Fibroblast of skin of left quadriceps (primary cell): ENCODE measurements at regions not wholly inside any gene's neighbourhood (a gene's known extent, or its start where the extent isn't known, plus 50 kb on each side); places are given as distances from the start of the nearest gene placed in this dataset.

Experiments used
- DNase-seq, 2 experiments: peaks; one replicate each; pipeline ENCODE4 v3.0.0-alpha.2; 2013; ENCODE audit warnings: low read depth in 2 of 2

DNA sequence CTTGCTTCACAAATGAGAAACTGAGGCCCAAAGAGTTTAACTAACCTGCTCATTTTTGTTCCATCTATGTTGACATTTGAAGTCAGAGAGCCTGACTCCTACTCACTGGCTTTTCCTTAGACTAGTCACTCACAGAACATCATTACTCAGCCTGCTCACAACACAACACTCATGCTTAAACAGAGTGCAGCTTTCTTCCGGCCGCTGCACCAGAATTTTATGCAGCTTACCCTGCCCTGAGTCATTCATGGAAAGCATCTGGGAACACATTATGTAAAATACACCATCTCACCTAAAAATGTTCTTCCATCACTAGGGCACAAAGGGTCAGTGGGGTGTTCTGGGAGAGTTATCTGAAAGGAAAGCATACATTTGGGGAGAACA, 303.4 kb downstream of the SPRY2 start:
- DNase-seq = peak; percentile 70 to 71

DNA sequence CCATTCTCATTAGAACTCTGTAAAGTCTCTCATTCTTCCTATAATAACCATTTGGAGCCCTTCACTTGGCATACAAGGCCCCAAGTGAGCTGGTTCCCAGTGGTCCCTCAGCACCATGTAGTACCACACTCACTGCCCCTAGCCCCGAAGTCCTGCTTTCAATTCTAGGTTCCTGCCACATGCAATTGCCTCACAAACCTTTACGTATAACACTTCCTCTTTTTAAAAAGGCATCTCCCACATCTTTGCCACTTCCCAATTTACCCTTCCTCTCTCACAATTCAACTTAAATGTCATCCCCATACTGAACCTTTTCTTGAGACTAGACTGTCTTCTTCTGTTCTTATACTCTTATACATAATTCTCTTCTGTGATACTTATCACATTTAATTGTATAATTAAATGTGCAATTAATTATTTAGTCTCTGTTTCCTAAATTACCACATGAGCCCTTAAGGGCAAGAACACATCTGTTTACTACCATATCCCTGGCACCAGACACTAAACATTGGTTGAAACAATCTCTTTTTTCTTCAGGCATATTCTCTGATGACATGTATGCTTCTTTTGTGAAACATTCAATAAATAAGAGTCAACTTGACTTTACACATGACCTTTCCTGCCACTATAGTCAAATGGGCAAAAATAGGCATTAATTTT, 304.0 kb downstream of the SPRY2 start:
- DNase-seq = no peak

DNA sequence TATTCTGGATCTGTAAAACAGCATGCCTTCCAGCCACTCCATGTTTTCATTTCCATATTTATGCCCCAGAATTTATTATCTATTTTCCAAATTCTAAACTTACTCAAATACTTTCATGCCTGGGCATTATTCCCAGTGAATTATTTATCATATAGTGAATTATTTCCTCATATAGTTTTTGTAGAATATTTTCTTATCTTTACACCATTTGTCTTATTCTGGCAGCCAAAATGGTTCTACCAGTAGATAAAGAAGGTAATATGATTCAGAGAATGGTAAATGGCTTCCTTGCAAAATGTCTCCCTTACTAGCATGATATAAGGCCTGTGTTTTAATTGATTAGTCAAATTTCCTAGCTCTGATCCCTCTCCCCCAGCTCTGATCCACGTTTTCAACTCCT, 305.8 kb downstream of the SPRY2 start:
- DNase-seq = no peak

- no peak for DNase-seq
These were observed 307.0 kb downstream of the SPRY2 start for GRCh38 chr13:80033951-80034350.

GRCh38 chr13:80033286-80033685, 307.6 kb downstream of the SPRY2 start:
- DNase-seq = no peak

DNA sequence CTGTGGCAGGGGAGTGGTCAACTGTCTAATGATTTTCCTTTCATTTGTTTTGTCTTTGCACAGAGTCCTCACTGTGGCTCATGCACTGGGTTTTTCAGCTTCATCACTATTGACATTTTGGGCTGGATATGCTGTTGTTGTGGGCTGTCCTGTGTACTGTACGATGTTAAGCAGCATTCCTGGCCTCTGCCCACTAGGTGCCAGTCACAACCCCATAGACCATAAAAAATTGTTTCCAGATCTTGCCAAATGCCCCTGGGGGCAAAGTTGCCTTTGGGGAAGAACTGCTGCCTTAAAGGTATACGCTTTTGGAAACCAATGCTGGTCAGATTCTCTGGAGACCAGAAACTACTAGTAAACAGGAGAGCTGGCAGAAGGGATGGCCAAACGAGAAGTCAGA, 310.4 kb downstream of the SPRY2 start:
- DNase-seq = no peak

GRCh38 chr13:80029170-80029569, 311.8 kb downstream of the SPRY2 start:
- no peak for DNase-seq

DNA sequence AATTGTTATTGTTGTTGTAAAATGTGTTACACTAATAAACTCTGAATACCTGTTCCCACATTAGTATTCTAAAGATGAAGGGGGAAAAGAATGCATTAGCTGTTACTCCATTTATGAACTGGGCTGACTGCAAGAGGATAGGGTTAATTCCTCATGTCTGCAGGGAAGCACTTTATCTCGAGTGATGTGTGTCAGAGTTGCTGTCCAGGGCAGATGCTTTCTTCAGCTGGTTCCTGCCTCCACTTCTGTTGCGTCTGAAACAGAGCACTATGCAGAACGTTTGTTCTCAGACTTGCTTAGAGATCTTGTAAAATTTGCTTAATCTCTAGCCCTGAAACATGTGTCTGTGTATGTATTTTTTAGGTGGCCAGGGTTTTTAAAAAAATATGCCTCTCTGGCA, 318.8 kb downstream of the SPRY2 start:
- DNase-seq = no peak

- no peak for DNase-seq
These were observed 328.7 kb downstream of the SPRY2 start for GRCh38 chr13:80012251-80012650.

GRCh38 chr13:80011448-80012212, 329.3 kb downstream of the SPRY2 start:
- no peak for DNase-seq

- DNase-seq = no peak
These were observed 330.1 kb downstream of the SPRY2 start for GRCh38 chr13:80010846-80011245.

GRCh38 chr13:80010286-80010831, 330.6 kb downstream of the SPRY2 start:
- DNase-seq = no peak

DNA sequence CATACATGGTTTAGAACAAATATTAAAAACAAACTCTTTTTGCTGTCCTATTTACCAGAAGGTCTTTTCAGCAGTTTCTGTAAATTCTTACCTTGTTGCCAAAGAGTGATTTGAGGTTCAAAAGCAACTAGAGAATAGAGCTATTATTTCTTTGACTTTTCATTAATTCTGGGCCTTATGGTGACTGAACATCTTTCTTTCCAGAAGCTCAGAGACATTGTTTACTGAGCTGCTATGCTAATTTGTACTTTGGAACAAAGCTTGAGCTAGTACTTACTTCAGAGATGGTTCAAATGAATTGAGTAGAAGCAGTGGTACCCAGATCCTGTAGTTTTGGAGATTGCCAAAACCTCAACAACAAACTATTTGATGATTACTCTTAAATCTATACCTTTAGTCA, 331.2 kb downstream of the SPRY2 start:
- DNase-seq = no peak

DNA sequence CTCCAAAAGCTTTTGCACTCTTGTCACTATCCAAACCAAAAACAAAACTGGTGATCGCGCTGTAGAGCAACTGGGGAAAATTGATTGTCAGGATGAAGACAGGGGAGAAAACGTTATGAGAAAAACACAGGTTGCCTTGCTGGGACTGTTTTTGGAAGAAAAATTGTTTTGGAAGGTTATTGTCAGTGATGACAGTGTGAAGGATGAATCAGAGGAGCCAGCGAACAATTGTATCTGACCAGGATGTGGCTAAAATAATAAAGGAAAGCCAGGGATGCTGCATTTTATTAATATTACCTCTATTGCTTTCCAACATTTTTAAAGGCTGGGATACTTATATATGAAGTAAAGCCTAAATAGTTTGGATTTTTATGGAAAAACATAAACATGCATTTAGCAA, 334.0 kb downstream of the SPRY2 start:
- DNase-seq = no peak

GRCh38 chr13:80001510-80001842, 339.4 kb downstream of the SPRY2 start:
- DNase-seq = no peak

DNA sequence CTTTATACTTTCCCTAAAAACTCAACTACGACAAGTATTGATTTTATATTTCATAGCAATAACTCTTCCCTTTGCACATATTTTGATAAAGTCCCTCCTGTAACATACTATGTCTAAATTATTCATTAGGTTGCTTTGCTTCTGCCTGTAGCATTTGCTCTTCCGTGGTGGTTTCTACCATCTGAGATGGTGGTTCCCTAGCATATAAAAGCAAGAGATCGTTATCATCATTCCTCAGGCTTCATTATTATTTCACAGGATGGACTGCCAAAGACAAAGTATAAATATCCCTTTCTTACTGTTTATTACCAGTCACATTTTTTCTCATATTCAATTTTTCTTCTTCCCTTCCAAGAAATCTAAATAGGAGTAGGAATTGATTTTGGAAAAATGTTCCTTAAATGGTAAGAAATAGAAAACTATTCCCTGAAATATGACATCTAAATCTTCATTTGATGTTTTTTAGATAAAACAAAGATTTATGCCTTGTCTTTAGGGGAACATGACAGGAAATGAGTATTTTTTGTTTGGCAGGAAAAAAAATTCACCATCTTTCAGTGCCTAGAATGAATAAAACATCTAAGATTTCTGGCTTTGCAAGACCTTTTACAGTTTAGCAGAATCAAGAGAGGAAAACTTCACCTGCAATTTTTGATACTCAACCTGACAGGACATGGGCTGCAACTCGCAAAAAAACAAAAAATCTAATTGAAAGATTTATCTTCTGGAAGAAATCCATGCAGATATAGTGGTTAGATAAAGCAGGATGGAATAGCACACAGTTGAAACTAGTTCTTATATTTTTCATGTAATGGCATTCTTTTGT, 340.0 kb downstream of the SPRY2 start:
- DNase-seq = no peak

DNA sequence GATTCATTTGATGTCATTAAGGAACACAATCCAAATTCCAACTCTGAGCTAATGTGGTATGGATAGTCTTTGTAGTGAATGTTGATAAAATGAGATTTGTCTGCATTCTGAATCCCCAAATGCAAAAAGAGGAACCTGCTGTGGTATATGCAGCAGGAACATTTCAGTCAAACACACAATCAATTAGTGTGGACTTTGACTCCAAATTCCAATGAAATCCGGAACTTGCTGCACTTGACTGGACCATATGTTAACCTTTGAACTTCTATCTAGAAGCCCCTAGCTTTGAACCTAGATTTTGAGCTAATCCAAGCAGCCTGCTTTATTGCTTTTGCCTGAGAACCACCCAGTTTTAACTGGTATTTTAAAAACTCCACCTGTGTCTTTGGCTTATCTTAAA, 341.3 kb downstream of the SPRY2 start:
- no peak for DNase-seq

- DNase-seq = no peak
These were observed 342.5 kb downstream of the SPRY2 start for GRCh38 chr13:79998381-79998880.

DNA sequence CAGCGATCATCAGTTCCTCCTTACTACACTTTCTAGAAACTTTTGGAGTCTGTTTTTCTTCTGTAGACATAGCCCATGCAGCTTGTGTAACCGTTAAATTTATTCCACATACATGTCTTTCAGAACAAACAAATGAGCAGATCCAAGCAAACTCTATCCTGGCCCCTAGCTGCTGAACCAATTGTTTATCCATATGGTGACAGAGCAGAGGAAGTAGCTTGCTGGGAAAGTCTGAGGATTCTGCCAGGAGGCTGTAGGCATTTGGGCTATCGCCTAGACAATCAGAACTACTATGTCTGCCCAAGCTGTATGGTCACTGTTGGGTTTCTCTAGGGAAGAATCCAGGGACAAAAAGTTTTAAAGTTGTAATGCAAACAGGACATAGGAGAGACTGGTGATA, 343.7 kb downstream of the SPRY2 start:
- no peak for DNase-seq

- DNase-seq = peak; percentile 58 to 59
These were observed 345.6 kb downstream of the SPRY2 start for GRCh38 chr13:79995334-79995733.

- DNase-seq = no peak
These were observed 348.8 kb downstream of the SPRY2 start for GRCh38 chr13:79992111-79992510.

GRCh38 chr13:79990048-79990447, 350.9 kb downstream of the SPRY2 start:
- no peak for DNase-seq
